T-cell (primary cell): ENCODE measurements at regions not wholly inside any gene's neighbourhood (a gene's known extent, or its start where the extent isn't known, plus 50 kb on each side); places are given as distances from the start of the nearest gene placed in this dataset.

Experiments used
- ATAC-seq, 4 experiments: fragments of 200-7000 bp in 3 of 4; fragments of 150-1000 bp in 1 of 4; cut with Tn5 transposase; replicated peaks in 1 of 4; 1 replicate in 3 of 4; 2 replicates in 1 of 4; pipeline ENCODE4 v1.10.0; 2021; ENCODE audit warnings: moderate library complexity in 3 of 4, mild to moderate bottlenecking in 2 of 4, moderate number of reproducible peaks in 1 of 4
- CTCF ChIA-PET, 2 donors: fragments of 300-600 bp; sonication (Branson Sonifier 250); formaldehyde crosslinking; loops; one replicate each; lab custom pipeline; 2022; ENCODE audit warnings: antibody characterized with exemption in 2 of 2; lab: Charles Lee
- POLR2A ChIA-PET, 2 donors: fragments of 300-600 bp; sonication (Branson Sonifier 250); formaldehyde crosslinking; loops; one replicate each; lab custom pipeline; 2022; ENCODE audit warnings: antibody characterized with exemption in 2 of 2; lab: Charles Lee
- DNase-seq, 35 experiments: peaks; one replicate each; pipeline versions ENCODE4 v3.0.0 to v3.0.0-alpha.2; 2013 to 2023
- H3K27ac ChIP-seq: one replicate; pipeline ENCODE4 v1.5.1; 2013; ENCODE audit warnings: low read length
- H3K27me3 ChIP-seq, 2 experiments: replicated peaks in 1 of 2; 1 replicate in 1 of 2; 2 replicates in 1 of 2; pipeline versions ENCODE4 v1.6.1 to v1.7.0; 2013; ENCODE audit warnings: low read length in 1 of 2, mixed read lengths in 1 of 2; ENCODE audit not compliant: control insufficient read depth in 2 of 2, insufficient read depth in 2 of 2; ENCODE audit errors: extremely low read depth in 1 of 2
- H3K36me3 ChIP-seq, 2 donors: 1 replicate in 1 of 2; 2 replicates in 1 of 2; pipeline versions ENCODE4 v1.6.1 to v1.7.0; 2013; ENCODE audit warnings: low read length in 1 of 2; ENCODE audit not compliant: control insufficient read depth in 2 of 2, insufficient read depth in 1 of 2; ENCODE audit errors: extremely low read depth in 1 of 2
- H3K4me1 ChIP-seq, 2 experiments: 1 replicate in 1 of 2; 2 replicates in 1 of 2; pipeline versions ENCODE4 v1.6.1 to v1.7.0; 2013; ENCODE audit warnings: low read length in 2 of 2, mixed read lengths in 1 of 2; ENCODE audit not compliant: insufficient read depth in 2 of 2, control insufficient read depth in 1 of 2; ENCODE audit errors: extremely low read depth in 1 of 2
- H3K4me3 ChIP-seq, 2 donors: 1 replicate in 1 of 2; 2 replicates in 1 of 2; pipeline versions ENCODE4 v1.5.1 to v1.7.0; 2013; ENCODE audit warnings: mild to moderate bottlenecking in 2 of 2, low read length in 1 of 2, moderate library complexity in 1 of 2; ENCODE audit not compliant: control insufficient read depth in 1 of 2; ENCODE audit errors: extremely low read depth in 1 of 2
- H3K9me3 ChIP-seq: 2 replicates; pipeline ENCODE4 v1.7.0; 2013
- H3K27ac Mint-ChIP-seq, 2 donors: one replicate each; pipeline ENCODE4 v1.8.0; 2020 to 2021; ENCODE audit warnings: mild to moderate bottlenecking in 2 of 2, mixed read lengths in 2 of 2
- H3K27me3 Mint-ChIP-seq, 2 donors: one replicate each; pipeline ENCODE4 v1.8.0; 2021 to 2022; ENCODE audit warnings: mixed read lengths in 2 of 2
- H3K36me3 Mint-ChIP-seq: one replicate; pipeline ENCODE4 v1.8.0; 2021; ENCODE audit warnings: mixed read lengths
- H3K4me1 Mint-ChIP-seq, 3 donors: one replicate each; pipeline ENCODE4 v1.8.0; 2020 to 2022; ENCODE audit warnings: mixed read lengths in 3 of 3, mild to moderate bottlenecking in 1 of 3
- H3K4me3 Mint-ChIP-seq, 3 donors: one replicate each; pipeline ENCODE4 v1.8.0; 2020 to 2022; ENCODE audit warnings: mild to moderate bottlenecking in 3 of 3, mixed read lengths in 3 of 3, moderate library complexity in 3 of 3
- H3K9me3 Mint-ChIP-seq, 3 donors: one replicate each; pipeline ENCODE4 v1.8.0; 2020 to 2022; ENCODE audit warnings: mixed read lengths in 3 of 3
- WGBS: methylation state at CpG from one replicate; pipeline ENCODE4 v1.1.5; 2013; ENCODE audit warnings: missing lambda C conversion rate; ENCODE audit not compliant: insufficient coverage; 5-methylcytosine and 5-hydroxymethylcytosine counted together

DNA sequence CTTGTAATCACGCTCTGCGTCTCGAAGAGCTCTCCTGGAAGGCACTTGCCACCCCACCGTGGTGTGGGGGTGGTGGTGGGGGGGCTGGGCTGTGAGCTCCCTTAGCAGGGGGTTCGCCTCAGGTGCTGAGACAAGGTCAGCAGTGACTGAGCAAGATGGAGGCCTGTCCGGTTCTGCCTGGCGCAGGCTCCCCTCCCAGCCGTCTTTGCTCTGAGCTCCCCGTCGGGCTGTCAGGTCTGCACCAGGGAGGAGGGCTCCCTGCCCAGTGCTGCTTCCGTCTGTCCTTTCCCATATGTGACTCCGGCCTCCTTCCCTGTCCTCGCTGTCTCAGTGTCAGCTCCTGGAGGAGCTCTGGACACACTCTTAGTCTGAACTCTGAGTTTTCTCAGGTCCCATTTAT is 80.0 kb downstream of the PLXNA1 start:
- H3K27me3 ChIP-seq: peaks cover 2 to 30% of the 10 kb centered on the region in 2 experiments
- Mint-ChIP-seq H3K27me3 (peaks cover 10 to 34% of the 10 kb centered on the region in 2 donors), H3K4me1 (no peaks in the 10 kb centered on the region), H3K9me3 (no peaks in the 10 kb centered on the region), H3K27ac (no peak overlapping the region), H3K4me3 (no peak overlapping the region), H3K36me3 (no peaks in the 10 kb centered on the region)
- no peak for ATAC-seq
- no peak overlapping the region for H3K27ac ChIP-seq
- no peaks in the 10 kb centered on the region for H3K9me3 ChIP-seq
- no peak for DNase-seq
- CTCF ChIA-PET: no interaction called here
- WGBS: 89% methylated on average over 6 of the region's 13 CpGs
- H3K36me3 ChIP-seq: no peaks in the 10 kb centered on the region
- POLR2A ChIA-PET: no interaction called here
- H3K4me3 ChIP-seq: no peak overlapping the region
- no peaks in the 10 kb centered on the region for H3K4me1 ChIP-seq

- ATAC-seq: no peak
- Histone ChIP-seq H3K4me3 (no peak overlapping the region), H3K4me1 (no peaks in the 10 kb centered on the region), H3K27ac (no peak overlapping the region), H3K27me3 (peaks cover 2 to 34% of the 10 kb centered on the region in 2 experiments), H3K36me3 (no peaks in the 10 kb centered on the region), H3K9me3 (no peaks in the 10 kb centered on the region)
- WGBS: 100% methylated on average over 1 of the region's 4 CpGs
- no peaks in the 10 kb centered on the region for H3K4me1 Mint-ChIP-seq
- H3K9me3 Mint-ChIP-seq: no peaks in the 10 kb centered on the region
- no peak overlapping the region for H3K27ac Mint-ChIP-seq
- no peak for DNase-seq
- ChIA-PET POLR2A (no interaction called here), CTCF (no interaction called here)
- no peak overlapping the region for H3K4me3 Mint-ChIP-seq
- H3K36me3 Mint-ChIP-seq: no peaks in the 10 kb centered on the region
- H3K27me3 Mint-ChIP-seq: peaks cover 13 to 37% of the 10 kb centered on the region in 2 donors
Observed at GRCh38 chr3:127063916-127064315, 81.0 kb downstream of the PLXNA1 start.

- Mint-ChIP-seq H3K4me3 (no peak overlapping the region), H3K36me3 (no peaks in the 10 kb centered on the region), H3K27ac (no peak overlapping the region), H3K27me3 (peaks cover 13 to 37% of the 10 kb centered on the region in 2 donors), H3K4me1 (no peaks in the 10 kb centered on the region), H3K9me3 (no peaks in the 10 kb centered on the region)
- ChIA-PET POLR2A (no interaction called here), CTCF (no interaction called here)
- no peaks in the 10 kb centered on the region for H3K36me3 ChIP-seq
- no peak overlapping the region for H3K4me3 ChIP-seq
- WGBS: 84% methylated on average over 15 of the region's 16 CpGs
- no peak overlapping the region for H3K27ac ChIP-seq
- DNase-seq (no peak), ATAC-seq (no peak)
- H3K27me3 ChIP-seq: peaks cover 2 to 36% of the 10 kb centered on the region in 2 experiments
- H3K9me3 ChIP-seq: no peaks in the 10 kb centered on the region
- no peaks in the 10 kb centered on the region for H3K4me1 ChIP-seq
Observed at GRCh38 chr3:127064391-127065137, 81.6 kb downstream of the PLXNA1 start.

DNA sequence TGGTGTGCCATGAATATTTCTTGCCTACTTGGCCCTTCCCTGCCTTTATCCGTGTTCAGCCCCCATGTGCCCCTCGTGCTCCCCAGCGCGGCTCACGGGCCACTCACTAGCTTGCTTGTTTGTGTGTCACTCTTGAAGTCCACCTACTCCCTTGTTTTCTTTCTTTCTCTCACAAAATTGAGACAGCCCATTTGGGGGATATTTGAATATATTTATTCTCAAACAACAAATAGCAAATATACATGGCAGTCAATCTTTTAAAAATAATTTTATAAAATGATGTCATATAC is 82.2 kb downstream of the PLXNA1 start:
- H3K4me1 Mint-ChIP-seq: no peaks in the 10 kb centered on the region
- H3K27me3 Mint-ChIP-seq: peaks cover 13 to 37% of the 10 kb centered on the region in 2 donors
- no peak overlapping the region for H3K27ac Mint-ChIP-seq
- Histone ChIP-seq H3K27ac (no peak overlapping the region), H3K36me3 (no peaks in the 10 kb centered on the region), H3K9me3 (no peaks in the 10 kb centered on the region), H3K4me1 (no peaks in the 10 kb centered on the region), H3K27me3 (peaks cover 2 to 41% of the 10 kb centered on the region in 2 experiments), H3K4me3 (no peak overlapping the region)
- no peaks in the 10 kb centered on the region for H3K36me3 Mint-ChIP-seq
- no peaks in the 10 kb centered on the region for H3K9me3 Mint-ChIP-seq
- no CpG with 5 or more reads among the region's 5 CpGs for WGBS
- H3K4me3 Mint-ChIP-seq: no peak overlapping the region
- ATAC-seq (no peak), DNase-seq (no peak)
- ChIA-PET CTCF (no interaction called here), POLR2A (no interaction called here)

GRCh38 chr3:127065561-127066290 is 82.8 kb downstream of the PLXNA1 start:
- Histone ChIP-seq H3K4me3 (no peak overlapping the region), H3K4me1 (no peaks in the 10 kb centered on the region), H3K27me3 (peaks cover 0 to 47% of the 10 kb centered on the region in 2 experiments), H3K36me3 (no peaks in the 10 kb centered on the region), H3K27ac (no peak overlapping the region), H3K9me3 (no peaks in the 10 kb centered on the region)
- ATAC-seq: no peak
- Mint-ChIP-seq H3K4me1 (no peaks in the 10 kb centered on the region), H3K36me3 (no peaks in the 10 kb centered on the region), H3K9me3 (no peaks in the 10 kb centered on the region), H3K27ac (no peak overlapping the region), H3K27me3 (peaks cover 13 to 37% of the 10 kb centered on the region in 2 donors), H3K4me3 (no peak overlapping the region)
- POLR2A ChIA-PET: no interaction called here
- CTCF ChIA-PET: no interaction called here
- DNase-seq: no peak
- WGBS: 83% methylated on average over 9 of the region's 17 CpGs

GRCh38 chr3:127066635-127067034 is 83.7 kb downstream of the PLXNA1 start:
- ATAC-seq (no peak), DNase-seq (no peak)
- H3K9me3 Mint-ChIP-seq: no peaks in the 10 kb centered on the region

More at GRCh38 chr3:127066635-127067034, 83.7 kb downstream of the PLXNA1 start:
- Mint-ChIP-seq H3K4me3 (no peak overlapping the region), H3K36me3 (no peaks in the 10 kb centered on the region), H3K27ac (no peak overlapping the region), H3K27me3 (peaks cover 18 to 43% of the 10 kb centered on the region in 2 donors), H3K4me1 (no peaks in the 10 kb centered on the region)
- H3K4me1 ChIP-seq: no peaks in the 10 kb centered on the region
- no peak overlapping the region for H3K27ac ChIP-seq
- H3K36me3 ChIP-seq: no peaks in the 10 kb centered on the region
- no peak overlapping the region for H3K4me3 ChIP-seq
- peaks cover 0 to 53% of the 10 kb centered on the region in 2 experiments for H3K27me3 ChIP-seq
- ChIA-PET CTCF (no interaction called here), POLR2A (no interaction called here)
- H3K9me3 ChIP-seq: no peaks in the 10 kb centered on the region
